Activated naive CD4-positive, alpha-beta T cell treated with anti-CD3 and anti-CD28 coated beads, Interleukin-2, amount 50 U/mL, for 72 hours (primary cell): ENCODE measurements at regions not wholly inside any gene's neighbourhood (a gene's known extent, or its start where the extent isn't known, plus 50 kb on each side); places are given as distances from the start of the nearest gene placed in this dataset.
"Not testable (repeated sequence)": the region's sequence is repeated elsewhere in the genome, so short reads cannot be mapped to it uniquely, and the experiment has no call there.

ENCODE experiments used
- ATAC-seq, 2 donors: fragments of 150-1000 bp; cut with Tn5 transposase; 2 replicates each; pipeline ENCODE4 v1.10.0; 2021; ENCODE audit warnings: mild to moderate bottlenecking in 2 of 2, moderate library complexity in 2 of 2
- DNase-seq, 2 donors: peaks; one replicate each; pipeline ENCODE4 v3.0.0; 2021 to 2022; ENCODE audit warnings: low spot score in 2 of 2
- H3K27ac Mint-ChIP-seq, 2 donors: one replicate each; pipeline ENCODE4 v1.8.0; 2022; ENCODE audit warnings: mild to moderate bottlenecking in 2 of 2, mixed read lengths in 2 of 2
- H3K36me3 Mint-ChIP-seq, 2 donors: one replicate each; pipeline ENCODE4 v1.8.0; 2022; ENCODE audit warnings: mixed read lengths in 2 of 2
- H3K9me3 Mint-ChIP-seq, 2 donors: one replicate each; pipeline ENCODE4 v1.8.0; 2022; ENCODE audit warnings: mixed read lengths in 2 of 2

GRCh38 chr11:134994431-134994830 lies 582.4 kb upstream of the B3GAT1 start:
- DNase-seq (no peak), ATAC-seq (no peak)
- no peak overlapping the region for H3K27ac Mint-ChIP-seq
- no peaks in the 10 kb centered on the region for H3K9me3 Mint-ChIP-seq
- no peaks in the 10 kb centered on the region for H3K36me3 Mint-ChIP-seq

- DNase-seq (no peak), ATAC-seq (no peak)
- Mint-ChIP-seq H3K27ac (no peak overlapping the region), H3K9me3 (no peaks in the 10 kb centered on the region), H3K36me3 (no peaks in the 10 kb centered on the region)
These were observed 581.7 kb upstream of the B3GAT1 start for GRCh38 chr11:134993691-134994243.

- DNase-seq: no peak
- Mint-ChIP-seq H3K36me3 (no peaks in the 10 kb centered on the region), H3K9me3 (no peaks in the 10 kb centered on the region), H3K27ac (no peak overlapping the region)
- no peak for ATAC-seq
These were observed 580.9 kb upstream of the B3GAT1 start for GRCh38 chr11:134992981-134993380.

GRCh38 chr11:134988495-134988894 lies 576.5 kb upstream of the B3GAT1 start:
- DNase-seq: no peak
- no peak for ATAC-seq
- H3K27ac Mint-ChIP-seq: no peak overlapping the region
- no peaks in the 10 kb centered on the region for H3K36me3 Mint-ChIP-seq
- H3K9me3 Mint-ChIP-seq: no peaks in the 10 kb centered on the region

- no peak for ATAC-seq
- no peaks in the 10 kb centered on the region for H3K9me3 Mint-ChIP-seq
- H3K27ac Mint-ChIP-seq: no peak overlapping the region
- no peaks in the 10 kb centered on the region for H3K36me3 Mint-ChIP-seq
- DNase-seq: no peak
These were observed 575.8 kb upstream of the B3GAT1 start for GRCh38 chr11:134987822-134988221.

- H3K9me3 Mint-ChIP-seq: no peaks in the 10 kb centered on the region
- DNase-seq: no peak
- no peak overlapping the region for H3K27ac Mint-ChIP-seq
- ATAC-seq: no peak
- H3K36me3 Mint-ChIP-seq: no peaks in the 10 kb centered on the region
These were observed 575.3 kb upstream of the B3GAT1 start for GRCh38 chr11:134987223-134987768.

- Mint-ChIP-seq H3K9me3 (no peaks in the 10 kb centered on the region), H3K27ac (no peak overlapping the region), H3K36me3 (no peaks in the 10 kb centered on the region)
- DNase-seq (no peak), ATAC-seq (no peak)
These were observed 572.4 kb upstream of the B3GAT1 start for GRCh38 chr11:134984421-134984820.

- not testable (repeated sequence) for DNase-seq, H3K9me3 Mint-ChIP-seq, H3K27ac Mint-ChIP-seq
These were observed 570.4 kb upstream of the B3GAT1 start for GRCh38 chr11:134982432-134982831.

GRCh38 chr11:134981835-134982234 lies 569.8 kb upstream of the B3GAT1 start:
- no peaks in the 10 kb centered on the region for H3K9me3 Mint-ChIP-seq
- no peak for DNase-seq
- no peaks in the 10 kb centered on the region for H3K36me3 Mint-ChIP-seq
- no peak overlapping the region for H3K27ac Mint-ChIP-seq
- no peak for ATAC-seq

More at GRCh38 chr11:134982432-134982831, 570.4 kb upstream of the B3GAT1 start:
- H3K36me3 Mint-ChIP-seq, ATAC-seq: not testable (repeated sequence)

- no peaks in the 10 kb centered on the region for H3K9me3 Mint-ChIP-seq
- ATAC-seq: no peak
- no peaks in the 10 kb centered on the region for H3K36me3 Mint-ChIP-seq
- H3K27ac Mint-ChIP-seq: no peak overlapping the region
- DNase-seq: no peak
These were observed 569.0 kb upstream of the B3GAT1 start for GRCh38 chr11:134980819-134981710.

- not testable (repeated sequence) for H3K9me3 Mint-ChIP-seq, H3K27ac Mint-ChIP-seq, ATAC-seq, H3K36me3 Mint-ChIP-seq, DNase-seq
These were observed 567.0 kb upstream of the B3GAT1 start for GRCh38 chr11:134979089-134979457.

- DNase-seq (no peak), ATAC-seq (no peak)
- H3K36me3 Mint-ChIP-seq: no peaks in the 10 kb centered on the region
- no peaks in the 10 kb centered on the region for H3K9me3 Mint-ChIP-seq
- no peak overlapping the region for H3K27ac Mint-ChIP-seq
These were observed 566.5 kb upstream of the B3GAT1 start for GRCh38 chr11:134978388-134979088.

- Mint-ChIP-seq H3K36me3 (no peaks in the 10 kb centered on the region), H3K9me3 (no peaks in the 10 kb centered on the region), H3K27ac (no peak overlapping the region)
- ATAC-seq (no peak), DNase-seq (no peak)
These were observed 564.5 kb upstream of the B3GAT1 start for GRCh38 chr11:134976551-134976950.

GRCh38 chr11:134975866-134976376 lies 563.9 kb upstream of the B3GAT1 start:
- H3K36me3 Mint-ChIP-seq: no peaks in the 10 kb centered on the region
- no peak for DNase-seq
- H3K9me3 Mint-ChIP-seq: no peaks in the 10 kb centered on the region
- H3K27ac Mint-ChIP-seq: no peak overlapping the region
- ATAC-seq: no peak

GRCh38 chr11:134973801-134974200 lies 561.8 kb upstream of the B3GAT1 start:
- Mint-ChIP-seq H3K9me3 (no peaks in the 10 kb centered on the region), H3K36me3 (no peaks in the 10 kb centered on the region), H3K27ac (no peak overlapping the region)
- ATAC-seq: no peak
- no peak for DNase-seq

GRCh38 chr11:134971381-134971780 lies 559.3 kb upstream of the B3GAT1 start:
- DNase-seq (no peak), ATAC-seq (no peak)
- no peaks in the 10 kb centered on the region for H3K9me3 Mint-ChIP-seq
- no peak overlapping the region for H3K27ac Mint-ChIP-seq
- H3K36me3 Mint-ChIP-seq: no peaks in the 10 kb centered on the region

- H3K27ac Mint-ChIP-seq: no peak overlapping the region
- peaks cover 0 to 6% of the 10 kb centered on the region in 2 donors for H3K36me3 Mint-ChIP-seq
- ATAC-seq: no peak
These were observed 555.7 kb upstream of the B3GAT1 start for GRCh38 chr11:134967746-134968145.

More at GRCh38 chr11:134967746-134968145, 555.7 kb upstream of the B3GAT1 start:
- no peak for DNase-seq
- no peaks in the 10 kb centered on the region for H3K9me3 Mint-ChIP-seq
